Astrocyte of the spinal cord (primary cell): ENCODE measurements at regions not wholly inside any gene's neighbourhood (a gene's known extent, or its start where the extent isn't known, plus 50 kb on each side); places are given as distances from the start of the nearest gene placed in this dataset.
"Not testable (repeated sequence)": the region's sequence is repeated elsewhere in the genome, so short reads cannot be mapped to it uniquely, and the experiment has no call there.

Experiments
- DNase-seq: peaks from one replicate; pipeline ENCODE4 v3.0.0; 2011; ENCODE audit warnings: low read depth, low spot score
- H3K4me3 ChIP-seq: 2 replicates; pipeline ENCODE4 v1.5.1; 2011; ENCODE audit warnings: low read depth, mild to moderate bottlenecking, low read length, moderate library complexity
- CTCF ChIP-seq: IDR thresholded peaks from 2 replicates; pipeline ENCODE4 v1.5.1; 2012; ENCODE audit warnings: low read depth, mild to moderate bottlenecking, low read length, inconsistent platforms
- in situ Hi-C: cut with HindIII; loops from 2 replicates; pipeline ENCODE4 v1.10.0; 2017; ENCODE audit warnings: low sequenced_read_pairs

GRCh38 chr3:73141525-73141924 lies 80.1 kb downstream of the EBLN2 start:
- in situ Hi-C loops: no loop called here
- H3K4me3 ChIP-seq: no peak overlapping the region
- TF ChIP-seq CTCF: no peak
- no peak for DNase-seq

GRCh38 chr3:73143401-73143800 lies 81.9 kb downstream of the EBLN2 start:
- in situ Hi-C loops: no loop called here
- DNase-seq: no peak
- no peak for TF ChIP-seq CTCF
- H3K4me3 ChIP-seq: no peak overlapping the region

- H3K4me3 ChIP-seq: no peak overlapping the region
- no peak for TF ChIP-seq CTCF
- peak; percentile 40 for DNase-seq
- in situ Hi-C loops: no loop called here
Observed at GRCh38 chr3:73143821-73144237, 82.4 kb downstream of the EBLN2 start.

DNA sequence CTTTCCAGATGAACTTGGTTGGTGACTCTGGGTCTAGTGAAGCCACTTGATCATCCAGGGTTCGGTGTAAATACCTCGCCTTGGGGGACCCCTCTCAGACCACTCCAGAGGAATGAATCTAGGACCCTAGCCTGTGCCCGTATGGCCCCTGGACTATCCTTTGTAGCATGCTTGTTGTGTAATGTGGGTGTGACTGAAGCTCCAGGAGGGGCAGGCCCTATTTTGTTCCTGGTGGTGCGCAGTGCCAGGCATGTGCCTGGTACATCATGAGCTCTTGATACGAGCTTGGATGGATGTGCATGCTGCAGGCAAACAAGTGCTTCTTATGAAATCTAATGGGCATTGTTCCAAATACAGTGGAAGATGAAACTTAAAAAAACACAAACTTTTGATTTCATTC lies 82.8 kb downstream of the EBLN2 start:
- in situ Hi-C loops: no loop called here
- no peak overlapping the region for H3K4me3 ChIP-seq
- no peak for DNase-seq
- no peak for TF ChIP-seq CTCF

- in situ Hi-C loops: no loop called here
- DNase-seq: no peak
- no peak for TF ChIP-seq CTCF
- no peak overlapping the region for H3K4me3 ChIP-seq
Observed at GRCh38 chr3:73144828-73145227, 83.4 kb downstream of the EBLN2 start.

- H3K4me3 ChIP-seq, DNase-seq, in situ Hi-C loops: not testable (repeated sequence)
Observed at GRCh38 chr3:73147479-73147878, 86.0 kb downstream of the EBLN2 start.

DNA sequence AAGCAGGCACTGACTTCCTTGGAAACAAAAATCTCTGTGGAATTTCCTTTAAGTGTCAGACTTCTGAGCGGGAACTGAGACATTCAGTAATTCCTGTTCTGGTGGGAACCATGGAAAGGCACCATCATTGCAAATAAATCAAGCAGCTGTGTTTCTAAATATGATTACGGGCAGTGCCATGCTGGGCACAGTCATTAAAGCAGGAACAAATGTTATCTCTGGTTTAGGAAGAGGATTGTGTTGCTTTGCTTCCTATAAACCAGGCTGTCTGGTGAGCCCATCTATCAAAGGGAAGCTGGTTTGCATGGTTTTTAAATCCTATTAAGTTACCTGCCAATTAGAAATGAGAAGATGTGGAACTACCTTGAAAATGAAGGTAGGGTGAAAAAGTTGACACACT lies 86.7 kb downstream of the EBLN2 start:
- in situ Hi-C loops: no loop called here
- TF ChIP-seq CTCF: no peak
- no peak overlapping the region for H3K4me3 ChIP-seq
- no peak for DNase-seq
